T-helper 2 cell treated with Interferon-gamma antibody and Interleukin-4, amounts not matched to agents 100 ng/mL and 5 ng/mL, for 36 hours (primary cell): ENCODE measurements at regions not wholly inside any gene's neighbourhood (a gene's known extent, or its start where the extent isn't known, plus 50 kb on each side); places are given as distances from the start of the nearest gene placed in this dataset.

ENCODE experiments used
- intact Hi-C: fragments of 100-400 bp; cut with micrococcal nuclease; formaldehyde crosslinking; loops from one replicate; pipeline ENCODE4 v1.15.1; 2023

DNA sequence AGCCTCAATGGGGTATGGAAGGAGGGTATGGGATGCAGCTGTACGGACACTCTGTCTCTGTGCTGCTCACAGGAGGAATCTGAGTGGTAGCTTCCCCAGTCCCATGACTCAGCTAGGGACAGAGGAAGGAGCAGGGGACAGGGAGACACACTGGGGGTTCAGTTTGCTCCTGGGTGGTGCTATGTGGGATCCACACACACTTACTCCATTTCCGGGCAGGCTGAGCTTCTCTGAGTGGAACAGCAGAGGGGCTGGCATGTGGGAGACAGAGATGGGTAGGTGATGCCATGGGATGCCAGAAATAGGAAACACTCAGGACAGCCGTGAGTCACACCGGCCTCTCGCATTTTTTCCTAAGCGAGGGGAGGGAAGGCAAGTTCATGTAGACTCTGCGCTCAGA is 59.2 kb upstream of the KIRREL3 start:
- intact Hi-C loops: no loop called here

DNA sequence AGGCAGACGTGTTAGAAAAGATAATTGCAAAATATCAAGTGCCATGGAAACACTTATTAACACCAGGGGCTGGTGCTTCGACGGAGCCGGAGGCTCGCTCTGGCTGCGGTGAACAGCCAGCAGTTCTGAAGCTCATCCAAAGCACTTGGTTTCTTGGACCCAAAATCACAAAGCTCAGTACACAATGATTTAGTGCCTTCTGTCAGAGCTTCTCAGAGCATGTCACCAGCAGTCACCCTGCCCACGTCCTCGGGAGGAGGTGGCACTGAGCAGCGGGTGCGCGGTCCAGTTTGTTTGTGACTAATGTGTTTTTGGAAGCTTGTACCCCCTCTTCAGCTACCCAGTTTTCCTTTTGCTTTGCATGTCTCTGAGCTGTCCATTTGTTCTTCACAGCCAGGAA is 58.7 kb upstream of the KIRREL3 start:
- intact Hi-C loops: no loop called here

- intact Hi-C loops: no loop called here
Observed at GRCh38 chr11:127058524-127058923, 58.0 kb upstream of the KIRREL3 start.

- intact Hi-C loops: no loop called here
Observed at GRCh38 chr11:127057126-127057525, 56.6 kb upstream of the KIRREL3 start.

GRCh38 chr11:127056338-127056971 is 55.9 kb upstream of the KIRREL3 start:
- intact Hi-C loops: no loop called here

GRCh38 chr11:127055236-127055635 is 54.7 kb upstream of the KIRREL3 start:
- intact Hi-C loops: no loop called here

GRCh38 chr11:127054153-127054552 is 53.6 kb upstream of the KIRREL3 start:
- intact Hi-C loops: no loop called here

DNA sequence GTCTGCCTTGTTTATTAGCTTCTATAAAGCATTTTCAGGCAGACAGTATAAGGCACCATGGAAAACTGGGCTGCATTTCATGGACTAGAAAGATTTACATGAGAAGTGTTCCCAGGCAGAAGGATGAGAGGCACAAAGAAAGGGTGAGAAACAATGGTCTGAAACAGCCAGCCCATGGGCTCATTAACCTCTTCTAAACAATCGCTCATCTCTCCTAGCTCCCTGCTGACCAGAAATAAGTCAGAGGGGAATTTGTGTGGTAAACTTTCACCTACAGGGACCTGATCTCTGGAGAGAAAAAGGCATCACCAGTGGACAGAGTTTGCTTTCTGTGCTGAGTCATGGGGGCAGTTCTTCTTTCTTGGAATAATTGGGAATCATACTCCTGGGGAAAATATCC is 51.8 kb upstream of the KIRREL3 start:
- intact Hi-C loops: no loop called here
